ENCODE measurements at regions not wholly inside any gene's neighbourhood (a gene's known extent, or its start where the extent isn't known, plus 50 kb on each side); places are given as distances from the start of the nearest gene placed in this dataset.

DNA sequence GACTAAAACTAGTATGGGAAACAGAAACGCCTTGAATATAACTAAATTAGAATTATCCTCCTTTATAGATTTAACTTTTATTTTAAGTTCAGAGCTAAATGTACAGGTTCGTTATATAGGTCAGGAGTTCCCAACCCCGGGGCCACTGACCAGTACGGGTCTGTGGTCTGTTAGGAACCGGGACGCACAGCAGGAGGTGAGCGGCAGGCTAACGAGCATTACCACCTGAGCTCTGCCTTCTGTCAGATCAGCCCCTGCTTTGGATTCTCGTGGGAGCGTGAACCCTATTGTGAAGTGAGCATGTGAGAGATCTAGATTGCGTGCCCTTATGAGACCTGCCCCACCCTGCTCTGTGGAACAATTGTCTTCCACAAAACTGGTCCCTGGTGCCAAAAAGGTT is 51.0 kb downstream of the FAT4 start:
- ATAC-seq (ENCODE audit: poor library complexity) (no peak), DNase-seq (peak; percentile 24)
- intact Hi-C loops (cut with DNase I) = no loop called here

DNA sequence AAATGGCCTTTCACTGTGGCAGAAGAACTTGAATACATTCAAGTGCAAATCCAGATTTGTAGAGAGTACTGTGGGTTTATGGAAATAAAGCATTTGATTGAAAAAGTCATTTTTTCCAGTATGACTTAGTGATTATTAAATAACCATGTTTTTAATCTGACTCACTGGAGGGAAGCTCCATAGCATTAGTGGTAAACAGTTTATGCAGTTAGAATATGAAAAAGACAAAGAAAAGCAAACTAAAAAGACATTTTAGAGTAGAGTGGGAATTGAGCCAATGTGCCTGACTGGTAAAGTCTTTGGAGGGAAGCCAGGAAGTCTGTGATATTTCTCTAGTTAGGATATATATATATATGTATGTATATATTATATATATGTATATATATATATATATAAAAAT is 53.4 kb downstream of the FAT4 start:
- intact Hi-C loops (cut with DNase I) = no loop called here
- DNase-seq (no peak), ATAC-seq (ENCODE audit: poor library complexity) (no peak)

DNA sequence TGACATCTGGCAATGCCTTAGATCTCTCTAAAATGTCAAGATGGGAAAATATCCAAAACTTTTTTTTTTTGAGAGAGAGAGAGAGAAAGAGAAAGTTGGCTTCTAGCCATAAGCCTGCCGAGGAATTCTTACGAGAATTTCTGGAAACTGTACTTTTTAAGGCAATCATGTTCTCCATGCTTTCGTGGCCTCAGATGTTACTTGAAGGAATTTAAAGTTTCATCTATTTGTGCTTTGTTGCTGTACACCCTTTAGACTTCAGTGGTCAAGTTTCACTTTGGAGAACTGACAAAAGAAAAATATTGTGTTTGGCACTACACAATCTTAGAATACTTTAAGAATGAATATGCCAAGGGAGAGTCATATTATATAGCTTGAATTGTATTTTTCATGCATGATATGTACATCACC is 53.9 kb downstream of the FAT4 start:
- peak; percentile 20 for ATAC-seq (ENCODE audit: poor library complexity)
- intact Hi-C loops (cut with DNase I) = no loop called here
- DNase-seq = no peak

DNA sequence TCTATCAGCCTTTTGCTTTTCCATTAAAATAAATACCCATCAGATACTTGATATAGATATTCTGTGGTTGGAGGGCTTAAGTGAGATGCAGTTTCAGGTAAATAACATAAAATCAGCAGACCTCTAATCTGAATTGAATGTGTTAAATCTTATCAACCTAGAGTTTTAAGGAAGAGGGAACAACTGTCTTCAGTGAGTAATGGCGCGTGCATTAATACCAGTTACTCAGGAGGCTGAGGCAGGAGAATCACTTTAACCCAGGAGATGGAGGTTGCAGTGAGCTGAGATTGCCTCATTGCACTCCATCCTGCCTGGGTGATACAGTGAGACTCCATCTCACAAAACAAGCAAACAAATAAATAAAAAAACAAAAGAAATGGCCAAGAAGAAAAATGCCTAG is 54.3 kb downstream of the FAT4 start:
- intact Hi-C loops (cut with DNase I) = no loop called here
- ATAC-seq (ENCODE audit: poor library complexity) (no peak), DNase-seq (no peak)

DNA sequence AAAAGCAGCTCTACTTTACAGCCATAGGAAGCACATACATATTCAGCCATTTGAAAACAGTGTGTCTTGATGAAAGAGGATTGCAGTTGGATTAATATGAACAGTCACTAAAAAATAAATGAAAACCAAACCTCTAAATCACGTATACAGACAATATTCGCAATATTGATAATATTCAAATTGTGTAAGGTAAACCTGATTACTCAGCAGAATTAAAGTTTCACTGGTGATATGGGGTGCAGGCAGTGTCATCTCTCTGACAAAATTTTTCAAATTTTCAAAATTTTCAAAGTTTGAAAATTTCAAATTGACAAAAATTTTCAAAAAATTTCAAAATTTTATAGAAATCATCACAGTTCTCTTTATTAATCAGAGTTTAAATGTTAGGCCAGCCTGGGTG is 55.7 kb downstream of the FAT4 start:
- no peak for ATAC-seq (ENCODE audit: poor library complexity)
- no peak for DNase-seq
- intact Hi-C loops (cut with DNase I) = no loop called here

DNA sequence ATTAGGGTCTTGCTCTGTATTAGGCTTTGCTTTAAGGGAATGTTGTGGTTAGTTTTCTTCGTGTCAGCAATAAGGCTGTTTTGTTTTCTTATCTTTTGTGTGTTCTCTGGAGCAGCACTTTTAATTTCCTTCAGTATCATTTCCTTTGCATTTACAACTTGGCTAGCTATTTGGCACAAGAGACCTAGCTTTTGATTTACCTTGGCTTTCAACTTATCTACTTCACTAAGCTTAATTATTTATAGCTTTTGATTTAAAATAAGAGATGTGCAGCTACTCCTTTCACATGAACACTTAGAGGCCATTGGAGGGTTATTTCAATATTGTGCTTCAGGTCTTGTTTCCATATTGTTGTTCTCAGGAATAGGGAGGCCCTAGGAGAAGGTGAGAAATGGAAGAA is 68.2 kb downstream of the FAT4 start:
- intact Hi-C loops (cut with DNase I) = no loop called here
- DNase-seq (no peak), ATAC-seq (ENCODE audit: poor library complexity) (no peak)

DNA sequence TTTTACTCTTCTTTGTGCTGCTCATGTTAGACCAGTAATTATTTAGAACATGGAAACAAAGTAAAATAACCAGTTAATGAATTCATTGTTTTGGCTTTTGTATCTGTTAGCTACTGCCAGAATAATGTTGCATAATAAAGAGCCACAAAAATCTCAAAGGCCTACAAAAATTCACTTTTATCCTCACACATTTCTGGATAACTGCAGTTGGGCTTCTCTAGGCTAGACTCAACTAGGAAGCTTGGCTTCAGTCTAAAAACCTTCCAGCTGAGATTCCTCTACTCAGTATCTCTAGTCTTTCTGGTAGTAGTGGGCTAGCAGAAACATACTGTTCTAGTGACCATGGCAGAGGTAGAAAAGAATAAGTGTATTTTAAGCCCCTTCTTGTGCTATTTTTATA is 73.0 kb downstream of the FAT4 start:
- ATAC-seq (ENCODE audit: poor library complexity) (peak; percentile 56), DNase-seq (no peak)
- intact Hi-C loops (cut with DNase I) = no loop called here

DNA sequence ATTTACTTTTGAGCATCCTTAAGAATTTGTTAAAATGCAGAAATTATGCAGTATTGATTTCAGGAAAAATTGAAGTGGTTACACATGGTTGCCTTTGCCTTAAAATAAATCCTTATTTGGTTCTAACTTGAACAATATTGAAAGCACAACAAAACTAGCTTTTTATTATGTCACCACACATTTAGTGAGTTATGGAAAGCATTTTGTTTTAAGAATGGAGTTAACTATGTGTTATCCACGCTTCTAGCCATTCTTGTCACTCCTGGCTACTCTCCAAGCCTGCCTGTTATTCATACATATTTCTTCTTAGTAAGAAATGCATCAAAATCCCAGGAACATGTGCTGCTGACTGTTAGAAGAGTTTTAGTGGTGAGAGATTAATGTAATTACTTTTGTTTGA is 73.9 kb downstream of the FAT4 start:
- DNase-seq = no peak
- no peak for ATAC-seq (ENCODE audit: poor library complexity)
- intact Hi-C loops (cut with DNase I) = no loop called here

DNA sequence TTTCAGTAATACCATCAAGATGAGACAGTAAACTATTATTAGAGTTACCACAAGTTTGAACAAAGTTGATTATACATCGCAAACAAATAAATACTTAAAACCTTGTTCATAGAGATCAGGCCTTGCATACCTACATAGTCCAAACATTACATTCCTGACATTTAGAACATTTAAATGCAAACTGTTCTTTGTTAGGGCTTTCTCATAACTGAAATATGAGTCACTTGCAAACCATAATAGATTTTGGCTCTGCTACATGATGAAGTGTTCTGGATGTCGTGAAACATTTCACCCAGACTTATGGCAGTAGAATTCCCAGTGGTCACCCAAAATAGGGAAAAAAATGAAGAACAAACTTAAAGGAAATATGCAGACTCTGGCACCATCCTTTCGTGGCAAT is 75.0 kb downstream of the FAT4 start:
- intact Hi-C loops (cut with DNase I) = no loop called here
- no peak for DNase-seq
- peak; percentile 82 for ATAC-seq (ENCODE audit: poor library complexity)

DNA sequence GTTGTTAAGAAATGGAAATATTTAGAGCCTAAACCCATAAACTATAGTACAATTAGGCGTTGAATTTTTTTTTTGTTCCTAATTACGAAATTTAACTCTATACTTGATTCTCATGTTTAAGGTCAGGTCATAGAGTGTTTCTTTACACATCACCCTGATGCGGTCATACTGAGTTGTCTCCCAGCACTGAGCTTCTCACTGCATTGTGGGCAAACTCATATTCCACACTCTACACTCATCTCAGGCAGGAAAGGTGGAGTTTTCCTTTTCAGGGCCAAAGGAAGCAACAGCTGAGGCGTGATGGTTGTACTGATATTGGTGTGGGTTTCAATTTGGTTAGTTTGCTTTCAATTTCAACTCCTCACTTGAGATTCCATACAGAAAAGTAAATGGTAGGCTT is 75.4 kb downstream of the FAT4 start:
- DNase-seq (no peak), ATAC-seq (ENCODE audit: poor library complexity) (peak; percentile 62)
- intact Hi-C loops (cut with DNase I) = no loop called here

DNA sequence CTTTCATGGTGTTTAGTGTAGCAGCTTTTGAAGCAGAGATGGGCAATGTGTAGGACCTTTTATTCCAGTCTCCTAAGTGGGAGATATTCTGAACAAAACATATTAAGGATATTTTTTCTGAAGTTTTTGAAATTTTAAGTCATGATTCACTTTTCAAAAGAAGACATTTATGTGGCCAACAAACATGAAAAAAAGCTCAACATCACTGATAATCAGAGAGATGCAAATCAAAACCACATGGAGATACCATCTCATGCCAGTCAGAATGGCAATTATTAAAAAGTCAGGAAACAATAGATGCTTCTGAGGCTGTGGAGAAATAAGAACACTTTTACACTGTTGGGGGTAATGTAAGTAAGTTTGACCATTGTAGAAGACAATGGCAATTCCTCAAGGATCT is 76.0 kb downstream of the FAT4 start:
- ATAC-seq (ENCODE audit: poor library complexity) (no peak), DNase-seq (no peak)
- intact Hi-C loops (cut with DNase I) = no loop called here

DNA sequence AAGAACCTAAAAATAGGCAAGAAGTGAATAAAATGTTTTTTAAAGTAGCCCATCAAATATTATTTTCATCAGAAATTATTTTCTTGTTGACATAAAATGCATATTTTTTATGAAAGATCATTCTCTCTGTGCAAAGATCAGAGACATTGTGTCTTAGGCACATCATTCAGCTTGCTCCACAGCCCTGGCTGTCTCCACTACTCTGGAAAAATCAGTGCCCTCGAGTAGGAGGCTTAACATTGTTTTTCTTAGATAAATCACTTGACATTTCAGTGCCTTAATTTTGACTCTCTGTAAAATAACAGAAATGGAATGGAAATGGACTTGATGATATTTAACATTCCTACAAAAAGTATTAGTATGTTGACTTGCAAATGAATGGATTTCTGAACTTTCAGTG is 77.9 kb downstream of the FAT4 start:
- no peak for ATAC-seq (ENCODE audit: poor library complexity)
- intact Hi-C loops (cut with DNase I) = no loop called here
- DNase-seq = no peak

DNA sequence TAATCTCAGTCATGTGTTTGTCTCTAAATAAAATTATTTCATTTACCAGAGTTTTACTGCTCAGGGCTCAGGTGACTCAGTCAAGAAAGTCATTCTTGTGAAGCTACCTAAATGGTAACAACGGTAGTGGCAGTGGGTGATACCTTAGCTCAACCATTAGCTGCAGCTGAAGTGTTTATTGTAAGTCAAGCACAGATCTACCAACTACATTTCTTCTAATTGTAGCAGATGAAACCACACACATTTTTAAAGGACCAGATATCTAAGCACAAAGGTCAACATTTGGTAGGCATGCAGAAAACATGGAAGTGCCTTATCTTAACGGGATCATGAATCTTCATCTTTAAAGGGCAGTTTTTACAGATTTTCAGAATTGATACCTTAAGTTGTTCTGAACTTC is 79.1 kb downstream of the FAT4 start:
- DNase-seq = no peak
- intact Hi-C loops (cut with DNase I) = no loop called here
- ATAC-seq (ENCODE audit: poor library complexity) = no peak

DNA sequence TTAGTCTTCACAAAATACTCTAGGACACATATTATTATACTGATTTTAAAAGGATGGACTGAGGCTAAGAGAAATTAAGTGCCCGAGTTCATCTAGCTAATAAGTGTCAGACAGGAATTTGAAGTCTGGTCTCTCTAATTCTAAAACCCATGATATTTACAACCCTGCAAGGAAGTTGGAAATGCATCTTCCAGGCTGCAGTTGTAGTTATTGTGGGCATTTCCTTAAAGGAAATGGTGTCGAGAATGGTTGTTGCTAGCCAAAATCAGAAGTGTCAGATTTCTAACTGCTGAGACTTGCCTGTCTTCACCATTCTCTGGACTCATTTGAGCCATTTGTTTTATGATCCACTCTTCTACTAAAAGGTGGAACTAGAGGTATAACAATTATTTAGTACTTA is 82.5 kb downstream of the FAT4 start:
- no peak for ATAC-seq (ENCODE audit: poor library complexity)
- no peak for DNase-seq
- intact Hi-C loops (cut with DNase I) = no loop called here

DNA sequence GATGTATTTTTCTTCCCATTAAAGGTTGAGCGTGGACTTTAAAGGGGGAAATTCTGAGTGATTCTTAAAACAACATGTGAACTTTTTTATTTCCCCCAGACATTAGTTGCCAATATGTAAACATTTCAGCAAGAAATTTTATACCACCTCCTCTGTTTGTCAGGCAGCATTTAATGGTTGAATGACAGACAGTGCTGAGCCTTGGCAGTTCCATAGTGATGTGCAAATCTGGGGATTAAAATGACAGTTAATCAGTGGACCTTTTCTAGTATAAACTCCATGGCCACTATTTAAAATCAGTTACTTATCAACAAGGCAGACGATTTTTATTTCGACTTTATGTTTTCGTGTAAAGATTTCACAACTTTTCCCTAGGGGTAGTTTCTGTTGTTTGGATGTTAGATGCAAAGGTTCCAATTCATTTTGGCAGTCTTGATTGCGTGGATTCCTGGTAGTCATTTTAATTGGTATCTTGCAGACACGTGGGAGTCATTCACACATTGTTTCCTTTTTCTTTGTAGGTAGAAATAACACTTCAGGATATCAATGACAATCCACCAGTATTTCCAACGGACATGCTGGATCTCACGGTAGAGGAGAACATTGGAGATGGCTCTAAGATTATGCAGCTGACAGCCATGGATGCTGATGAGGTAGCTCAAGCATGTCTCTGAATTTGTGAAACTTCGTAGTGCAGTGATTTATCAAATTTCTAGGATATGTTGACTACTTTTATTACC is 83.7 kb downstream of the FAT4 start:
- DNase-seq = no peak
- ATAC-seq (ENCODE audit: poor library complexity) = no peak
- intact Hi-C loops (cut with DNase I) = no loop called here

DNA sequence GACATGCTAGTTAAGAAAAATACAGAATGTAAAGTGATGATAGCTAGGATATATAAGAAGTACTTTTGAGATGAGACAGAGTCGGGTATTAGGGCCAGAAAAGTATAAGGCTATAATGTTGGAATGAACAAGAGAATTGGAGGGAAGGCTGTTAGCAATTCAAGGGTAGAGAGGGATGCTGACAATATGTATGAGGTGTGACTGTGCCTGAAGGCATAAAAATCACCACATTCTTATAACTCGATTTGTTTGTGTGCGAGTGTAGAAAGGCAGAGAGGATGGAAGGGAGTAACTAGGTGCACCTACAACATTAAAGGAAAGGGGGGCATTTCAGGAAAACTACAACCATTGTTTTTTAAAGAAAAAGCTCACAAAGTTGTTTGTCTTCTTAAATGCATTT is 86.0 kb downstream of the FAT4 start:
- no peak for DNase-seq
- intact Hi-C loops (cut with DNase I) = no loop called here
- ATAC-seq (ENCODE audit: poor library complexity) = no peak

DNA sequence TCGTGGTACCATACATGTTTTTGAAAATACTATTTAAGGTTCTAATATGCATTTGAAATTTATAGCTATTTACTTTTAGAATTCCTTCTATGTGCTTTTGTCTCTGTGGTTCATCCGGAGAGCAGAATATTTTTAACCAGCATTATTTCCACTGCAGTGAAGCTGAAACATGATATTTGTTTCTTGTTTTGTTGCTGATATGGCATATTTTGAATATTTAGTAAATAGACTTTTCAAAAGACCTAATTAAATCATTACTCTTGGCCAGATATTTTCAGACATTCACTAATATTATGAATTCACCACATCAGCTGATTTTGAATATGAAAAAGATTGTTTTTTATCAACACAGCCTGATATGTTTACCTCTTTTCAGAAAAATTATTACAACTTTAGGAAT is 87.0 kb downstream of the FAT4 start:
- intact Hi-C loops (cut with DNase I) = no loop called here
- ATAC-seq (ENCODE audit: poor library complexity) (no peak), DNase-seq (no peak)

DNA sequence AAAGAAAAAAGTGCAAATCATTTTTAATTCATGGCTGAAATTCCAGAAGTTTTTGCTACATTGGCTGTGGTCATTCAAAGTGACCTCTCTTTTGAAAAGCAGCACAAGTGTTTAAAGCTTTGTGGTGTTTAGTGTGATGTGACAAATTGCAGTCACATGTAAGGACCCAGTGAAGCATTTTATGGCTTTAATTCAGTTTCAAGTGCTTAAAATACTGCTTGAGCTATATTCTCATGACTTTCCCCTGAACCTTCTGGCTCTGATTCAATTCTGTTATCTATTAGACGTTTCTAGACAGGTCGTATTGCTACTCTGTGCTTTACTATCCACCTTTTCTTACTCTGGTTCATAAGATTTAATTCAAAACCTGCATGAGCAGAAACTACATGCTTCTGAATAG is 105.8 kb downstream of the FAT4 start:
- no peak for ATAC-seq (ENCODE audit: poor library complexity)

DNA sequence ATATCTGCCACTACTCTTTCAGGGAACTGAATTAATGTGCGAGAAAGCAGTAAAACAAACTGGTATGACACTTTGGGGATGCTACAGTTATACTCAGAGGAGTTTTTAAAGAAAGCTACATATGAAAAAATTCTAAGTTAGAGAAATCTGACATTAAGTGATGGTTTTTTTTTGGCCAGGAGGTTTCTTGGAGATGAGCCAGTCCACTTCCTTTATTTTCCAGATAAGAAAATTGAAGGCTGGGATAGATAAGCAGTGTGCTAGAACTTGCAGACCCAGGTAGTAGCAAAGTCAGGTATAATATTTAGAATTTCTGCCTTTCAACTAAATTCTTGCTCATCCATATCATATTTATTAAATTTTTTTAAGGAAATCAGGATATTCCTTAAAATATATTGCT is 106.8 kb downstream of the FAT4 start:
- intact Hi-C loops (cut with DNase I) = no loop called here
- no peak for ATAC-seq (ENCODE audit: poor library complexity)
- DNase-seq = no peak

More for the DNA sequence above, 105.8 kb downstream of the FAT4 start:
- DNase-seq = no peak
- intact Hi-C loops (cut with DNase I) = no loop called here

DNA sequence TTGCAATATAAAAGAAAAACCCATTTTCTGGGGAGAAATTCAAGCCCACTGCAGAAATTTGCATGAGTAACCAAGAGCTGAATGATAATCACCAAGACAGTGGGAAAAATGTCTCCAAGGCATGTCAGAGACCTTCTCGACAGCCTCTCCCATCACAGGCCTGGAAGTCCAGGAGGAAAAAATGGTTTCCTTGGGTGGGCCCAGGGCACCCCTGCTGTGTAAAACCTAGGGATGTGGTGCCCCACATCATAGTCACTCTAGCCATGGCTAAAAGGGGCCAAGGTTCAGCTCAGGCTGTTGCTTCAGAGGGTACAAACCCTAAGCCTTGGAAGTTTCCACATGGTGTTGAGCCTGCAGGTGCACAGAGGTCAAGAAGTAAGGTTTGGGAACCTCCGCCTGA is 108.4 kb downstream of the FAT4 start:
- DNase-seq (no peak), ATAC-seq (ENCODE audit: poor library complexity) (no peak)
- intact Hi-C loops (cut with DNase I) = no loop called here

DNA sequence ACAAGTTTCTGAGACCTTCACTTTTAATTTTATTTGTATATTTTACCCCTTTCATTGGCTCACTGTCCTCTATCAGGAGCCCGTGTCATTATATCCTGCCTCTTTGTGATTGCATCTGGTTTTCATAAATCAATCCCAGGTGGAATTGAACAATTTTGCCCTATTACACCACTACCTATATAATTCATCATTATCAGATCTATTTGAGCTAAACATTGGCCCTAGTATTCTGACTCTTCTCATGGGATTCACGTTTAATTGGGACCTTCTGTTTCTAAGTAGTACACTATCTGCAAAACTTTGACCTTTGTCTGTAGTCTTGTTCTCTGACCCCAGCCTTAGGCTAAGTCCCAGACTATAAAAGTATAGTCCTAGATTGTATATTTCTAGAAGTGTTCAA is 114.1 kb downstream of the FAT4 start:
- intact Hi-C loops (cut with DNase I) = no loop called here
- ATAC-seq (ENCODE audit: poor library complexity) = no peak
- no peak for DNase-seq

All from Right ventricle myocardium superior (tissue), 1 donor.